ENCODE measurements at regions not wholly inside any gene's neighbourhood (a gene's known extent, or its start where the extent isn't known, plus 50 kb on each side); places are given as distances from the start of the nearest gene placed in this dataset.

GRCh38 chr4:138494931-138495330 is 252.8 kb upstream of the SLC7A11 start:
- TF ChIP-seq CTCF (conservative IDR thresholded peaks at IDR 0.05 in 1 of 2, IDR thresholded peaks at IDR 0.05 in 1 of 2; ENCODE audit: extremely low read depth in 1 of 2, insufficient read depth in 1 of 2, low read depth in 1 of 2, low read length in 2 of 2): peak; percentile 20 to 40
- no peak for TF ChIP-seq EZH2 (IDR thresholded peaks at IDR 0.05; ENCODE audit: borderline replicate concordance, low read length)
